GM23338 (cell line): ENCODE measurements at regions not wholly inside any gene's neighbourhood (a gene's known extent, or its start where the extent isn't known, plus 50 kb on each side); places are given as distances from the start of the nearest gene placed in this dataset.

ENCODE experiments used
- CREB1 ChIP-seq: fragments of 250-450 bp; sonication (Bioruptor Pico); IDR thresholded peaks from 2 replicates; pipeline ENCODE4 v1.5.0; 2020; ENCODE audit warnings: low read depth, mild to moderate bottlenecking, moderate library complexity
- CTCF ChIP-seq, 2 experiments: fragments of 200-600 bp in 1 of 2; sonication (generic) in 1 of 2; conservative IDR thresholded peaks; 2 replicates each; pipeline versions ENCODE4 v1.5.1 to v1.6.1; 2016 to 2017; ENCODE audit warnings: antibody characterized with exemption in 2 of 2, low read depth in 2 of 2, mild to moderate bottlenecking in 2 of 2, moderate library complexity in 1 of 2
- ETS1 ChIP-seq: IDR thresholded peaks from 2 replicates; pipeline ENCODE4 v1.6.1; 2016; ENCODE audit warnings: antibody characterized with exemption
- EZH2 ChIP-seq: fragments of 200-600 bp; sonication (generic); IDR thresholded peaks from one replicate; pipeline ENCODE4 v1.8.0; 2017; ENCODE audit warnings: antibody characterized with exemption, mild to moderate bottlenecking, low read depth; ENCODE audit not compliant: unreplicated experiment
- EZH2phosphoT487 ChIP-seq: fragments of 200-600 bp; sonication (generic); IDR thresholded peaks from one replicate; pipeline ENCODE4 v1.8.1; 2018; ENCODE audit warnings: antibody characterized with exemption; ENCODE audit not compliant: unreplicated experiment
- JUNB ChIP-seq: IDR thresholded peaks from one replicate; pipeline ENCODE4 v1.6.1; 2016; ENCODE audit warnings: antibody characterized with exemption; ENCODE audit not compliant: unreplicated experiment
- NANOG ChIP-seq: IDR thresholded peaks from 2 replicates; pipeline ENCODE4 v1.6.1; 2016; ENCODE audit warnings: antibody characterized with exemption, borderline replicate concordance
- POLR2AphosphoS5 ChIP-seq: IDR thresholded peaks from 2 replicates; pipeline ENCODE4 v1.6.1; 2016; ENCODE audit warnings: antibody characterized with exemption, low read depth
- REST ChIP-seq: IDR thresholded peaks from one replicate; pipeline ENCODE4 v1.6.1; 2018; ENCODE audit warnings: antibody characterized with exemption; ENCODE audit not compliant: unreplicated experiment
- STAT1 ChIP-seq: IDR thresholded peaks from one replicate; pipeline ENCODE4 v1.6.1; 2016; ENCODE audit warnings: antibody characterized with exemption; ENCODE audit not compliant: unreplicated experiment
- ZNF114 ChIP-seq: fragments of 250-450 bp; sonication (Bioruptor Pico); IDR thresholded peaks from 2 replicates; pipeline ENCODE4 v1.5.0; 2020; ENCODE audit warnings: mild to moderate bottlenecking, moderate library complexity
- ZNF331 ChIP-seq: fragments of 250-450 bp; sonication (Bioruptor Pico); IDR thresholded peaks from 2 replicates; pipeline ENCODE4 v1.5.0; 2020; ENCODE audit warnings: low read depth, mild to moderate bottlenecking, moderate library complexity

GRCh38 chr10:83725567-83725966, 413.7 kb upstream of the GHITM start:
- TF ChIP-seq REST = no peak
- TF ChIP-seq CTCF (conservative IDR thresholded peaks at IDR 0.05; ENCODE audit: low read depth in 2 of 2) = no peak
- TF ChIP-seq EZH2 = no peak
- TF ChIP-seq STAT1 = no peak
- TF ChIP-seq POLR2AphosphoS5 = no peak
- no peak for TF ChIP-seq ETS1
- no peak for TF ChIP-seq JUNB
- TF ChIP-seq CREB1 = no peak
- no peak for TF ChIP-seq EZH2phosphoT487
- no peak for TF ChIP-seq ZNF114 (CRISPR knock-in tag)
- no peak for TF ChIP-seq ZNF331 (CRISPR knock-in tag)
- TF ChIP-seq NANOG = no peak
